Activated CD4-positive, CD25-positive, alpha-beta regulatory T cell treated with anti-CD3 and anti-CD28 coated beads, Interleukin-2, amount 50 U/mL, for 16 hours (primary cell): ENCODE measurements at regions not wholly inside any gene's neighbourhood (a gene's known extent, or its start where the extent isn't known, plus 50 kb on each side); places are given as distances from the start of the nearest gene placed in this dataset.

Source experiments
- DNase-seq: peaks from one replicate; pipeline ENCODE4 v3.0.0-alpha.2; 2020; ENCODE audit warnings: low read depth, low spot score

- DNase-seq, result no peak
These were observed 383.5 kb downstream of the C6orf118 start for GRCh38 chr6:164925681-164926530.

DNA sequence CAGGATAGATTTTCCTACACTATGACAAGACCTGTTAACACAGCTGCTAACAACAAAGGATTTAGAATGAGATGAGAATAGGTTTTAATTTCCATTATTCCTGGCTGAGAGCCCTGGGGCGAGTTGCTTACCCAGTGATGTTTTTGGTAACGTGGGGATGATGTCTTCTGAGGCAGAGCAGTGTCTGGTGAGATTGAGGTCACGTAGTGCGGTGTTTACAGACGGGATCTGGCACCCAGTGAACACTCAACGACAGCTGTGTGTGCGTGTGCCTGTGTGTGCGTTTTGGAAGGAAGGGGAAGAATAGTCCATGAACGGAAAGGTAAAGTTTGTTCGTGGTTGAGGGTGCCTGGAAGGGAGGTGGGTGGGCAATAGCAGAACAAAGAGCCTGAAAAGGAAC, 384.7 kb downstream of the C6orf118 start:
- DNase-seq, result no peak

GRCh38 chr6:164917211-164917610, 392.2 kb downstream of the C6orf118 start:
- DNase-seq, result no peak

DNA sequence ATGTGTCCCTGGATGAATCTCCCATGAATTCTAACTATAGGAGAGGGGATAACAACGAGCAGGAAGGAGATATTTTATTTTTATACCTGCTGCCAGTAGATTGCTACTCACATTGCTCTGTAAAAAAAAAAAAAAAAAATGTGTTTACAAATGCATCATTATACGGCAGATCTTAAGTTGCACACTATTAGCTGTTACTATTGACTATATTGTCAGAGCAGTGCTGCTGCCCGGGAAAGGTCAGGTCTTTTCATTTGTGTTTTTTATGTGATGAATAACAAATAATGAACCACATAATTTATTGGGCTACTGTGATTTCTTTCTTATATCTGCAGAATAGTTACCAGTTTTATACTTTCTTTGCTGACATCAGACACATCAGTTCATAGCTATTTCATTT, 393.3 kb downstream of the C6orf118 start:
- no peak for DNase-seq

GRCh38 chr6:164911873-164912580, 397.4 kb downstream of the C6orf118 start:
- no peak for DNase-seq

DNA sequence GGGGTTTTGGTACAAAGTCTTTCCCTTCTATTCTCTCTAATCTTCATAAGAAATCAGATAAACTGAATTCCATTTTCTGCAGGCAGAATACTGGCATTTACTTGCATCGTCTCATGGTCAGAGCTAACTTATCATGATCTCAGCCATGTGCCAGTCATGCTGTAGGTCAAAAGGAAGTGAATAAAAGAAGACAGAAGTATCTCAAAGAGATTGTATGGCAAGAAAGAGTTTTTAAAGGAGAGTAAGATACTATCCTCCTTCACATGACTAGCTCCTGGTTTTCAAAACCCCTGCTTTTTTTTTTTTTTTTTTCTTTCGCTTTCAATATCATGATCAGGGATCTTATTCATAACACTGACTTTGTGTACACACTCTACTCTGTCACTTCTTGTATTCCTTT, 398.3 kb downstream of the C6orf118 start:
- no peak for DNase-seq

- no peak for DNase-seq
These were observed 402.6 kb downstream of the C6orf118 start for GRCh38 chr6:164906766-164907165.

DNA sequence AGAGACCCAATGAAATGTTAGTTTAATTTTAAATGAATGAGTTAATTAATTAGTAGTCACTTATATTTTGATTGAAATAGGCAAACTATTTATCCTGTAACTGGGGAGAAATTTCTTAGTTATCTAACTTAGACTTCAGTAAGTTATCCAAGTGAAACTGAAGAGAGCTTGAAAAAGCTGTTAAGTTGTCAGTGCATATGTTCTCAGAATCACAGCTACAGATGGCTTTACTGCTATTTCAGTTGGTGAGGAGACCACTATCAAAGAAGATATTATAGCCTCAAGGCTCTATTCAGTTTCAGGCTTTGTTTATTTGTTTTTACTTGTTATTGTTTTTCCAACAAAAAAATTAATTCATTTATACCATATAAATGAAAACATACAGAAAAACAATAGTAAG, 404.1 kb downstream of the C6orf118 start:
- DNase-seq, result no peak

GRCh38 chr6:164898412-164898811, 411.0 kb downstream of the C6orf118 start:
- DNase-seq, result no peak

- no peak for DNase-seq
These were observed 411.7 kb downstream of the C6orf118 start for GRCh38 chr6:164897523-164898235.

- no peak for DNase-seq
These were observed 419.4 kb downstream of the C6orf118 start for GRCh38 chr6:164889980-164890379.

DNA sequence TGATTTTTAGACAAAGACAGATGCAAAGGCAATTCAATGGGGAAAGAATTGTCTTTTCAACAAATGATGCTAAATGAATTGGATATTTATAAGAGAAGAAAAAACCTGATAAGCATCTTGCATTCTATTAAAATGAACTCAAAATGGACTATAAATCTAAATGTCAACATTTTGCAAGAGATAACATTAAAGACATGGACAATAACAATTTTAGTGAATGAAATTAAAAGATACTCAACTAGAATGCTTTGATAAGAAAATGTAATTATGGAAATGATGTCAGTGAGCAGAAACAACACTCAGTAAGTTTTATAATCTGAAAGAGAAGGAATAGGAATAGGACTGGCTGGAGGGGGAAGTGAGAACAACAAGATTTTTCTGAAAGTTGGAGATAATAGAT, 421.7 kb downstream of the C6orf118 start:
- no peak for DNase-seq

- no peak for DNase-seq
These were observed 427.2 kb downstream of the C6orf118 start for GRCh38 chr6:164882236-164882635.

- DNase-seq, result no peak
These were observed 437.6 kb downstream of the C6orf118 start for GRCh38 chr6:164871783-164872182.

DNA sequence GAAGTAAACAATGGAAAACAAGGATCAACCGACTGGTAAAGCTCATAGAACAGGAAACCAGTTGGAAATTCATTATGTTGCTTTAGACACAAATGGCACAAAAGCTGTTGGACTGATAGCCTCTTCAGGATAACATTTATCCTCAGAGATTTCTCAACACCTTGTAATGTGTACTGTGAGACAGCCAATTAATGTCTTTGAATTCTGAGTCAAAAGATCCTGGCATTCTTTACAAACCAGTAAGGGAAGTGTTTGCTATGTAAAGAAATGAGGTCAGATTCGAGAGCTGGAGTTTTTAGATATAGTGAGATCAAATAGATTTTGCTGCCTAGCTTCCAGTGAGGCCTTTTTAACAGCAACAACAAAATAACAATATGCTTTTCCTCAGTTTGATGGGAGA, 439.2 kb downstream of the C6orf118 start:
- no peak for DNase-seq

DNA sequence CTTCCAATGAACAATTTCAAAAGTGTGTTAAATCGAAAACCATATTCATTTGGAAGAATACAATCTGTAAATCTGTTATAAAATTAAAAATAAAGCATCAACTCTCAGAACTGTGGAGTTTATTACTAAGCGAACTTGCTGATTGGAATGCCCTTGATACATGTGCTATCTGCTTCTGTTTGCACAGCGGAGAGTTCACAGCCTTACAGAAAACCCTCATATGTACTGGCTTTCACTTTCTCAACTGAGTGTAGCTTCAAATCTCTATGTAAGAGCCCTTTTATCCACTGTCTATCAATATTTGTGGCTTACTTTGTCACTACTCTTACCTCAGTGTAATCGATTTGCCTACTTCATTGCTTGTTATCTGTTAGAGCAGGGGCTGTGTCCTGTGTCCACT, 447.4 kb downstream of the C6orf118 start:
- DNase-seq, result no peak

DNA sequence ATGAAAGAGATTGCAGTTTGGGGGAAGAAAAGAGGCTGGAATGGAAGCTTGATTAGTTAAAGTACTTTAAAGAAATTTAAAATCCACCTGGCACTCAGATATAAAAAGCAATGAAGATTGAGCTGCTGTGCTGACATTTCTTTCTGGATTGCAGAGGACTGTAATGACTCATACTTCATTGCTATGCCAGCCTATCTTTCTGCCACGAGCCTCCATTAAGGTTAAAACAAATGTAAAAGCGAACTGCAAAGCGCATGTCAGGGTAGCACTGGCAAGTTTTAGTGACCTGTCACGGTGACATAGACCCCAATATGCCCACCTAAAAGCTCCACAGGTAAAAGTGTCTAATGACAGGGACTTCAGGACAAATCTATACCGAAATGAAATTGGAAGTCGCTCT, 449.6 kb downstream of the C6orf118 start:
- DNase-seq, result no peak

GRCh38 chr6:164856138-164856537, 453.3 kb downstream of the C6orf118 start:
- no peak for DNase-seq

DNA sequence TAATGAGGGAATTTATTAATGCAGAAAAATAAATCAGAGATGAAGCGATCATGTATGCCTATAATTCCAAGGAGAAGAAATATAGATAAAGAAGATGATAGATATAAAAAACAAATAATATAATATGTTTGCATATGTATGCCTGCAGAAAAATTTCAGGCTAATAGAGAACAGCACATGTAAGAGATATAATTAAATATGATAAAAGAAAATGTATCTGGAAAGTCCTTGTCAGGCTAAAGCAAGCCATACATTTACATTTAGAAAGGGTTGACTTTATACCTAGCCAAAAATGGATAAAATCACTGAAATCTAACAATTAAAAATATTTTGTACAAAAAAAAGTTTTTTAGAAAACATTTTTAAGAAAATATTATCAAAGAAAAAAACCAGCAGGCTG, 454.1 kb downstream of the C6orf118 start:
- DNase-seq, result no peak

GRCh38 chr6:164854526-164854925, 454.9 kb downstream of the C6orf118 start:
- DNase-seq, result no peak

GRCh38 chr6:164845773-164846172, 463.6 kb downstream of the C6orf118 start:
- DNase-seq, result no peak

GRCh38 chr6:164842085-164842484, 467.3 kb downstream of the C6orf118 start:
- no peak for DNase-seq
